ENCODE measurements at regions not wholly inside any gene's neighbourhood (a gene's known extent, or its start where the extent isn't known, plus 50 kb on each side); places are given as distances from the start of the nearest gene placed in this dataset.

GRCh38 chr15:101551696-101552591 lies 62.4 kb upstream of the PCSK6 start:
- DNase-seq (ENCODE audit: low read depth), result no peak

GRCh38 chr15:101550124-101550523 lies 60.6 kb upstream of the PCSK6 start:
- no peak for DNase-seq (ENCODE audit: low read depth)

- no peak for DNase-seq (ENCODE audit: low read depth)
Observed at GRCh38 chr15:101549647-101550046, 60.1 kb upstream of the PCSK6 start.

- DNase-seq (ENCODE audit: low read depth), result no peak
Observed at GRCh38 chr15:101547737-101548136, 58.2 kb upstream of the PCSK6 start.

- no peak for DNase-seq (ENCODE audit: low read depth)
Observed at GRCh38 chr15:101545548-101546505, 56.3 kb upstream of the PCSK6 start.

- DNase-seq (ENCODE audit: low read depth), result no peak
Observed at GRCh38 chr15:101544613-101544945, 55.1 kb upstream of the PCSK6 start.

- no peak for DNase-seq (ENCODE audit: low read depth)
Observed at GRCh38 chr15:101543926-101544612, 54.6 kb upstream of the PCSK6 start.

- DNase-seq (ENCODE audit: low read depth), result no peak
Observed at GRCh38 chr15:101543431-101543830, 53.9 kb upstream of the PCSK6 start.

GRCh38 chr15:101543026-101543390 lies 53.5 kb upstream of the PCSK6 start:
- DNase-seq (ENCODE audit: low read depth), result no peak

- DNase-seq (ENCODE audit: low read depth), result no peak
Observed at GRCh38 chr15:101542306-101543025, 53.0 kb upstream of the PCSK6 start.

- no peak for DNase-seq (ENCODE audit: low read depth)
Observed at GRCh38 chr15:101541501-101542292, 52.2 kb upstream of the PCSK6 start.

- DNase-seq (ENCODE audit: low read depth), result no peak
Observed at GRCh38 chr15:101540480-101541239, 51.2 kb upstream of the PCSK6 start.

GRCh38 chr15:101539930-101540329 lies 50.4 kb upstream of the PCSK6 start:
- DNase-seq (ENCODE audit: low read depth), result no peak

GRCh38 chr15:101539492-101539891 lies 50.0 kb upstream of the PCSK6 start:
- no peak for DNase-seq (ENCODE audit: low read depth)
